ENCODE measurements at regions not wholly inside any gene's neighbourhood (a gene's known extent, or its start where the extent isn't known, plus 50 kb on each side); places are given as distances from the start of the nearest gene placed in this dataset.
"Not testable (repeated sequence)": the region's sequence is repeated elsewhere in the genome, so short reads cannot be mapped to it uniquely, and the experiment has no call there.

DNA sequence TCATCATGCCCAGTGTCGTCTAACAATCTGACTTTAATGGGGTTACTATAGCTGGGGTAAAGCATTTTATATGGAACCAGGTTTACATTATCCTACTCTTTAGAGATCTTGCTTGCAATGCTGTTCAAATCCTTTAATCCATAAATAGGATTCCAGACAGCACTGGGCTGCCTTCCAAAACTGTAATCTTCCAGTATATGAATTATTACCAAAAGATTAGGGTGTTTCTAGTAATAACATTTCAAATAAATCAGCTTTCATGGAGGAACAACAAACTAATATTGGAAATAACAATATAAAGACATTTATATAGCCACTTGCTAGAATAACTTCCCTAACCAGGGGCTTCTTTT lies 88.6 kb upstream of the PLXNA2 start:
- no peak for TF ChIP-seq ZNF274 (IDR thresholded peaks at IDR 0.05; ENCODE audit: low read depth, low read length)
- H3K4me3 ChIP-seq (ENCODE audit: low read length), result no peak overlapping the region

GRCh38 chr1:208333676-208334075 lies 89.5 kb upstream of the PLXNA2 start:
- no peak overlapping the region for H3K4me3 ChIP-seq (ENCODE audit: low read length)
- no peak for TF ChIP-seq ZNF274 (IDR thresholded peaks at IDR 0.05; ENCODE audit: low read depth, low read length)

DNA sequence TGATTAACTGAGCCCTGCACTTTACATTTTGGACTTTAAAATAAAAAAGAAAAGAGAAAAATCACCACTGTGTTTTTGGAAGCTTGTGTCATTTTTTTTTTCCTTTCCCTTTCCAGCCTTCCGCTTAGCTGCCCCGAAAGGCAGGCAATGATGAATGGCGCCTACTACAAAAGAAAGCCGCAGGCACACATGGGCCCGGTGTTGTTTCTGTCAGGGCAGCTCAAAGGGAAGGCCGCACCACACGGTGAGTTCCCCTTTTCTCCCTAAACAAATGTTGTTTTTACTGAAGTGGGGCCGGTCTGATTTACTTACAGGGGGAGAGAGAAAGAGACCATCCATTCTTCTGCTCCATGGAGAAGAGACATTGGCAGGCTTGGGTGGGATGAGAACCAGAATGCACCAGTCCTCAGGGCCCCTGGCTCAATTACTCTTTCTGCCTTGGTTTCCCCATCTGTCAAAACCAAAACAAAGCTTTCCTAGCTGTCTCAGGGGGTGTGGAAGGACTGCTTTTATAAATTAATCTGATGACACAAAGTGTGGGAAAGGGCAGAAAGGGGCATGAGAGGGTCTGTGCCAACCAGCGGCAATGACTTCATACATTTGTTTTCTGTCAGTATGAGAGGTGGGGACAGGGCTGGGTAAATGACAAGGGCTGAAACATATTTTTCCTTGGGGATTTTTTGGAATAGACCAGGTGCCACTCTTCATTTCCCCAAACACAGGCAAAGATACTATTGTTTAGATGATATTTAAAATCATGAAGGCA lies 91.4 kb upstream of the PLXNA2 start:
- TF ChIP-seq ZNF274 (IDR thresholded peaks at IDR 0.05; ENCODE audit: low read depth, low read length), result no peak
- H3K4me3 ChIP-seq (ENCODE audit: low read length), result no peak overlapping the region

DNA sequence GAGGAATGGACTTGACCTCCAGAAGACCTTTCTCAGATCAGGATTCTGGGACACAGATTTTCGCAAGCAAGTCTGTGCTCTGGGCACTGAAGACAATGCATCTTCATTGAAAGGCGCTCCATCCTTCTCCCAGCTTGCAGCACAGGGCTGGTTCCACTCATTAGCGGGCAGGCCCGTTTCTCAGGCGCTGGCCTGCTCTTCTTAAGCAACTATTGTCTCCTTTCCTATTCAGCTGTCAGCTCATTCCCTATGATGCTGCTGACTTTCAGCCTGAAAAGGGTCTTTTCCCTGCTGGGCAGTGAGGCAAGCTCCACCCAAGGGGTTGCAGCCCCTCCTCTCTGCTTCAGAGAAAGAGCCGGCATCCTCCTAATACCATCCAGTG lies 91.9 kb upstream of the PLXNA2 start:
- TF ChIP-seq ZNF274 (IDR thresholded peaks at IDR 0.05; ENCODE audit: low read depth, low read length), result no peak
- no peak overlapping the region for H3K4me3 ChIP-seq (ENCODE audit: low read length)

DNA sequence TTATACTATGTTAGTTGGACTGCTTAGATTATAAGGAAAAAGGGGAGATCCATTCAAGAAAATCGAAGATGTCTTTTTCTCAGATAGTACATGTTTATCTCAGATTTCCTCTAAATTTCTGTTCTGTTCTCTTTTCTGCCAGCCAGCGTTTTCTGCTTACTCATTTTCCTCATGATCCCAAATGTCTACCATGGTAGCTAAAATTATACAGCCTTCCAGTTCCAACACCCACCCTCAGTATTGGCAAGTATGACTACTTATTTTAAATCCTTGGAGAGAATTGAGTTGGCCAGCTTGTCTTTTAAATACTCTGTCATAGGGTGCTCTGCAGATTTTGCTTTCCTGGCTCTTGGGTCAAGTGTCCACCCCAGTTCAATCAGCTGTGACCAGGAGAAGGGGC lies 95.7 kb upstream of the PLXNA2 start:
- TF ChIP-seq ZNF274 (IDR thresholded peaks at IDR 0.05; ENCODE audit: low read depth, low read length), result no peak

GRCh38 chr1:208343226-208343625 lies 99.0 kb upstream of the PLXNA2 start:
- no peak for TF ChIP-seq ZNF274 (IDR thresholded peaks at IDR 0.05; ENCODE audit: low read depth, low read length)
- no peak overlapping the region for H3K4me3 ChIP-seq (ENCODE audit: low read length)

More for the DNA sequence above, 95.7 kb upstream of the PLXNA2 start:
- no peak overlapping the region for H3K4me3 ChIP-seq (ENCODE audit: low read length)

DNA sequence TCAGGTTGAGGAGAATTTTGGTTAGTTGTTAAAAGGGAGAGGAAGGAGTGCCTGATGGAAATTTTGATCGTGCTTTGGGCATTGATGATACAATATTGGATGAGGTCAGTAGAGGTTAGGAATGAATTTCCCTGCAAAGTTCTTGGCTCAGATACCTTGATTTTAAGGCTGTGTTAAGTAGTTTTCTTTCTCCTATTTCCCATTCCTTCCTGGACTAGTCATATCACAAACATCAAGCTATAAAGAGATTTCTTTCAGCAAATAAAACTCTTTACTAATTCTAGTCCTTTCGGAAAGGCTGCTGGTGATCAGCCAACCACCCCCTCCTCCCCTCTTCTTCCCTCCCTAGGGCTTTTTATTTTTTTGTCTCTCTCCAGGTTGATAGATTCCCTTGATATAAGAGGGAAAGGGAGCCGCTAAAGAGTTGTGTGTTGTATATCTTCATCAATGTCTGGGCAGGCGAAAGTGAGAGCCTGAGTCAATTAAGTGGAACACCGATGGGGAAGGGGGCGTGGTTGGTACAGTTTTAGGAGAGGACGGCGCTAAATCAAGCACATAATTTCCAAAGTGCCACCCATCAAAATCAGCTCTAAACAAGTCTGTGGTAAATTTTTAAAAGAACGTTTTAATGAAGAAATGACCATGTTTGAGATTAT lies 100.1 kb upstream of the PLXNA2 start:
- H3K4me3 ChIP-seq (ENCODE audit: low read length), result no peak overlapping the region
- no peak for TF ChIP-seq ZNF274 (IDR thresholded peaks at IDR 0.05; ENCODE audit: low read depth, low read length)

- TF ChIP-seq ZNF274 (IDR thresholded peaks at IDR 0.05; ENCODE audit: low read depth, low read length), result no peak
- no peak overlapping the region for H3K4me3 ChIP-seq (ENCODE audit: low read length)
These were observed 103.0 kb upstream of the PLXNA2 start for GRCh38 chr1:208347191-208347590.

GRCh38 chr1:208349694-208350330 lies 105.6 kb upstream of the PLXNA2 start:
- H3K4me3 ChIP-seq (ENCODE audit: low read length), result no peak overlapping the region
- TF ChIP-seq ZNF274 (IDR thresholded peaks at IDR 0.05; ENCODE audit: low read depth, low read length), result no peak

GRCh38 chr1:208350815-208351214 lies 106.6 kb upstream of the PLXNA2 start:
- TF ChIP-seq ZNF274 (IDR thresholded peaks at IDR 0.05; ENCODE audit: low read depth, low read length), result no peak
- H3K4me3 ChIP-seq (ENCODE audit: low read length), result no peak overlapping the region

DNA sequence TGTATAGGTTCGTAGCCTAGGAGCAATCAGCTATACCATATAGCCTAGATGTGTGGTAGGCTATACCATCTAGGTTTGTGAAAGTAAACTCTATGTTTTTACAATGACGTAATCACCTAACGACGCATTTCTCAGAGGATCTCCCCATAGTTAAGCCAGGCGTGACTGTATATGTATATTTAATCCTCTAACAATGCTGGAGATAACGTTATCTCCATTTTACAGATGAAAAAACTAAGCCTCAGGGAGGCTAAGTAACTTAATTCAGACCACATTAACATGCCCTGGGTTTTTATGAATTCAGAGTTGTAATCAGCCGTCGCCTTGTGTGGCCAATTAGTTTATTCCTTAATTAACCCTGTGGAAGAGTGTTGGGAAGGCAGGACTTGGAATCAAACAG lies 107.7 kb upstream of the PLXNA2 start:
- H3K4me3 ChIP-seq (ENCODE audit: low read length), result no peak overlapping the region
- TF ChIP-seq ZNF274 (IDR thresholded peaks at IDR 0.05; ENCODE audit: low read depth, low read length), result no peak

DNA sequence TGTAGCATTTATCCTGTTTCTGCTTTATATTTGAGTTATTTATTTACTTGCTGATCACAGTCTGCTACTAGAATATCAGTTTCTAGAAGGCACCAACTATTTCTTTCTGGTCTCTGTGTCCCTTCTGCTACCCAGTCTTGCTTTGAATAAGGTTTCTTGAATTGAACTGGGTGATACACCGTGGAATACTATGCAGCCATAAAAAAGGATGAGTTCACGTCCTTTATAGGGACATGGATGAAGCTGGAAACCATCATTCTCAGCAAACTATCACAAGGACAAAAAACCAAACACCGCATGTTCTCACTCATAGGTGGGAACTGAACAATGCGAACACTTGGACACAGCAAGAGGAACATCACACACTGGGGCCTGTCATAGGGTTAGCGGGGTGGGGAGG lies 109.6 kb upstream of the PLXNA2 start:
- H3K4me3 ChIP-seq (ENCODE audit: low read length), result not testable (repeated sequence)

GRCh38 chr1:208357644-208358507 lies 113.7 kb upstream of the PLXNA2 start:
- no peak for TF ChIP-seq ZNF274 (IDR thresholded peaks at IDR 0.05; ENCODE audit: low read depth, low read length)

GRCh38 chr1:208358651-208359050 lies 114.5 kb upstream of the PLXNA2 start:
- TF ChIP-seq ZNF274 (IDR thresholded peaks at IDR 0.05; ENCODE audit: low read depth, low read length), result no peak
- H3K4me3 ChIP-seq (ENCODE audit: low read length), result no peak overlapping the region

More at GRCh38 chr1:208357644-208358507, 113.7 kb upstream of the PLXNA2 start:
- no peak overlapping the region for H3K4me3 ChIP-seq (ENCODE audit: low read length)
